RWPE1 (cell line): ENCODE measurements at regions not wholly inside any gene's neighbourhood (a gene's known extent, or its start where the extent isn't known, plus 50 kb on each side); places are given as distances from the start of the nearest gene placed in this dataset.

Experiments used
- CTCF ChIA-PET: fragments of 350-600 bp; sonication (Branson Sonifier 250); formaldehyde crosslinking; extraction: SDS; loops from one replicate; lab custom pipeline; 2021; lab: Yijun Ruan, JAX
- POLR2A ChIA-PET: fragments of 400-600 bp; formaldehyde crosslinking; extraction: SDS; loops from one replicate; lab custom pipeline; 2020; ENCODE audit warnings: antibody characterized with exemption; ENCODE audit not compliant: low non-redundant PET; lab: Yijun Ruan, JAX
- DNase-seq: peaks from one replicate; pipeline ENCODE4 v3.0.0; 2012; ENCODE audit warnings: low spot score
- H3K27ac ChIP-seq: fragments of 450-650 bp; 2 replicates; pipeline ENCODE4 v1.5.1; 2017
- CTCF ChIP-seq: fragments of 450-650 bp; conservative IDR thresholded peaks from 2 replicates; pipeline ENCODE4 v1.5.1; 2017; ENCODE audit warnings: low read depth, mild to moderate bottlenecking

- ChIA-PET POLR2A (no interaction called here), CTCF (no interaction called here)
- no peak for TF ChIP-seq CTCF
- no peak overlapping the region for H3K27ac ChIP-seq
- DNase-seq: no peak
Measured at GRCh38 chr2:9096761-9097160, 93.3 kb upstream of the MBOAT2 start.

GRCh38 chr2:9095690-9096089 lies 92.2 kb upstream of the MBOAT2 start:
- H3K27ac ChIP-seq: no peak overlapping the region
- TF ChIP-seq CTCF: no peak
- CTCF ChIA-PET: no interaction called here
- DNase-seq: no peak
- POLR2A ChIA-PET: no interaction called here

- DNase-seq: no peak
- no peak for TF ChIP-seq CTCF
- no peak overlapping the region for H3K27ac ChIP-seq
- ChIA-PET POLR2A (no interaction called here), CTCF (no interaction called here)
Measured at GRCh38 chr2:9095226-9095625, 91.7 kb upstream of the MBOAT2 start.

- no peak for TF ChIP-seq CTCF
- CTCF ChIA-PET: no interaction called here
- POLR2A ChIA-PET: no interaction called here
- H3K27ac ChIP-seq: no peak overlapping the region
- DNase-seq: no peak
Measured at GRCh38 chr2:9094117-9094516, 90.6 kb upstream of the MBOAT2 start.

GRCh38 chr2:9093324-9093723 lies 89.8 kb upstream of the MBOAT2 start:
- no peak overlapping the region for H3K27ac ChIP-seq
- no peak for TF ChIP-seq CTCF
- CTCF ChIA-PET: no interaction called here
- POLR2A ChIA-PET: interaction anchor here (1.5 kb wide), 1 partner anchor 90 kb away, joined by 3 read pairs; the partner anchor contains the start of gene MBOAT2
- DNase-seq: no peak

GRCh38 chr2:9092383-9093282 lies 89.1 kb upstream of the MBOAT2 start:
- no peak overlapping the region for H3K27ac ChIP-seq
- no peak for DNase-seq
- CTCF ChIA-PET: no interaction called here
- no peak for TF ChIP-seq CTCF
- POLR2A ChIA-PET: interaction anchor here (1.5 kb wide), 1 partner anchor 89 kb away, joined by 3 read pairs; the partner anchor contains the start of gene MBOAT2
